Fibroblast of lung (primary cell): ENCODE measurements at regions not wholly inside any gene's neighbourhood (a gene's known extent, or its start where the extent isn't known, plus 50 kb on each side); places are given as distances from the start of the nearest gene placed in this dataset.

ENCODE experiments used
- DNase-seq, 2 donors: peaks; one replicate each; pipeline versions ENCODE4 v3.0.0 to v3.0.0-alpha.2; 2010; ENCODE audit warnings: low read depth in 2 of 2
- H2AFZ ChIP-seq: 2 replicates; pipeline ENCODE4 v1.5.1; 2012; ENCODE audit warnings: low read length, control low read depth, inconsistent platforms
- H3K27ac ChIP-seq: 2 replicates; pipeline ENCODE4 v1.5.1; 2011; ENCODE audit warnings: low read length, control low read depth; ENCODE audit not compliant: insufficient read depth
- H3K27me3 ChIP-seq: 2 replicates; pipeline ENCODE4 v1.5.1; 2011; ENCODE audit warnings: mild to moderate bottlenecking, low read length; ENCODE audit not compliant: control insufficient read depth, insufficient read depth
- H3K36me3 ChIP-seq: 2 replicates; pipeline ENCODE4 v1.5.1; 2011; ENCODE audit warnings: low read length; ENCODE audit not compliant: control insufficient read depth, insufficient read depth
- H3K4me1 ChIP-seq: 2 replicates; pipeline ENCODE4 v1.5.1; 2011; ENCODE audit warnings: low read length; ENCODE audit not compliant: control insufficient read depth, insufficient read depth; ENCODE audit errors: extremely low read depth
- H3K4me2 ChIP-seq: 2 replicates; pipeline ENCODE4 v1.5.1; 2011; ENCODE audit warnings: low read length, control low read depth; ENCODE audit not compliant: insufficient read depth; ENCODE audit errors: extremely low read depth
- H3K4me3 ChIP-seq, 4 experiments: fragments of 200-600 bp in 1 of 4; sonication (generic) in 1 of 4; replicated peaks in 1 of 4; 2 replicates each; pipeline ENCODE4 v1.5.1; 2011 to 2016; ENCODE audit warnings: low read length in 4 of 4, low read depth in 3 of 4, mild to moderate bottlenecking in 3 of 4, control low read depth in 2 of 4, inconsistent platforms in 1 of 4, mixed read lengths in 1 of 4; ENCODE audit not compliant: insufficient read depth in 1 of 4; ENCODE audit errors: control extremely low read depth in 1 of 4
- H3K79me2 ChIP-seq: 2 replicates; pipeline ENCODE4 v1.5.1; 2012; ENCODE audit warnings: mild to moderate bottlenecking, low read length, inconsistent platforms; ENCODE audit not compliant: control insufficient read depth, insufficient read depth
- H3K9ac ChIP-seq: 2 replicates; pipeline ENCODE4 v1.5.1; 2011; ENCODE audit warnings: mild to moderate bottlenecking, low read length, control low read depth; ENCODE audit not compliant: insufficient read depth
- H3K9me3 ChIP-seq: 2 replicates; pipeline ENCODE4 v1.5.1; 2012; ENCODE audit warnings: low read depth, low read length; ENCODE audit not compliant: control insufficient read depth, insufficient read depth
- H4K20me1 ChIP-seq: 2 replicates; pipeline ENCODE4 v1.5.1; 2011; ENCODE audit warnings: low read length; ENCODE audit not compliant: control insufficient read depth, insufficient read depth; ENCODE audit errors: extremely low read depth
- EZH2 ChIP-seq: IDR thresholded peaks from 2 replicates; pipeline ENCODE4 v1.5.1; 2012; ENCODE audit warnings: low read length, control low read depth, mild to moderate bottlenecking; ENCODE audit errors: missing control alignments
- TF ChIP-seq, protein P1 (sequence below), 2 donors: IDR thresholded peaks in 1 of 2; conservative IDR thresholded peaks in 1 of 2; 1 replicate in 1 of 2; 2 replicates in 1 of 2; pipeline ENCODE4 v1.5.1; 2011 to 2012; ENCODE audit warnings: low read length in 2 of 2, control low read depth in 1 of 2, inconsistent platforms in 1 of 2, low read depth in 1 of 2, mild to moderate bottlenecking in 1 of 2

DNA sequence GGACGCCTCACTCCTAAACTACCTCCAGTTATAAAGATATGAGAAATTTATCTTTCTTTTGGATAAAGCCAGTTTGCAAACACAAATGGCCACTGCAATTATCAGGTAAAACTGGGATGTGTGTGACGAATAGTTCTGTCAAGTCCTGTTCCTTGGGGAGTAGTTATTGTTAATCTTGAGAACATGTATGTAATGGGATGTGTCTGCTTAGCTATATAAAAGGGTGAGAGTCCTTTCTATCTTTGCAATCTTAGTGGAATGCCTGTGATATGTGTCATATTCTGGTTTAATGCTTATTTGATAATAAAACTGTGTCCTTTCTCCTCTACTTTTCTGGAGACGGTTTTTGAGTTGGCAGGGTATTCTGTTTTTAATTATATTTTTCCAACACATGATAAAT, 56.1 kb upstream of the PKP2 start:
- no peak for TF ChIP-seq EZH2
- TF ChIP-seq, protein P1, sequence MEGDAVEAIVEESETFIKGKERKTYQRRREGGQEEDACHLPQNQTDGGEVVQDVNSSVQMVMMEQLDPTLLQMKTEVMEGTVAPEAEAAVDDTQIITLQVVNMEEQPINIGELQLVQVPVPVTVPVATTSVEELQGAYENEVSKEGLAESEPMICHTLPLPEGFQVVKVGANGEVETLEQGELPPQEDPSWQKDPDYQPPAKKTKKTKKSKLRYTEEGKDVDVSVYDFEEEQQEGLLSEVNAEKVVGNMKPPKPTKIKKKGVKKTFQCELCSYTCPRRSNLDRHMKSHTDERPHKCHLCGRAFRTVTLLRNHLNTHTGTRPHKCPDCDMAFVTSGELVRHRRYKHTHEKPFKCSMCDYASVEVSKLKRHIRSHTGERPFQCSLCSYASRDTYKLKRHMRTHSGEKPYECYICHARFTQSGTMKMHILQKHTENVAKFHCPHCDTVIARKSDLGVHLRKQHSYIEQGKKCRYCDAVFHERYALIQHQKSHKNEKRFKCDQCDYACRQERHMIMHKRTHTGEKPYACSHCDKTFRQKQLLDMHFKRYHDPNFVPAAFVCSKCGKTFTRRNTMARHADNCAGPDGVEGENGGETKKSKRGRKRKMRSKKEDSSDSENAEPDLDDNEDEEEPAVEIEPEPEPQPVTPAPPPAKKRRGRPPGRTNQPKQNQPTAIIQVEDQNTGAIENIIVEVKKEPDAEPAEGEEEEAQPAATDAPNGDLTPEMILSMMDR (conservative IDR thresholded peaks at IDR 0.05 in 1 of 2, IDR thresholded peaks at IDR 0.05 in 1 of 2; ENCODE audit: low read depth in 1 of 2, low read length in 2 of 2) = no peak
- no peak overlapping the region for H3K9ac ChIP-seq
- H3K4me1 ChIP-seq = no peaks in the 10 kb centered on the region
- H3K4me3 ChIP-seq = no peak overlapping the region
- H4K20me1 ChIP-seq = no peaks in the 10 kb centered on the region
- DNase-seq = no peak
- no peak overlapping the region for H2AFZ ChIP-seq
- H3K9me3 ChIP-seq = no peaks in the 10 kb centered on the region
- no peak overlapping the region for H3K4me2 ChIP-seq
- H3K79me2 ChIP-seq = no peaks in the 10 kb centered on the region
- no peaks in the 10 kb centered on the region for H3K36me3 ChIP-seq
- no peaks in the 10 kb centered on the region for H3K27me3 ChIP-seq
- H3K27ac ChIP-seq = no peak overlapping the region

DNA sequence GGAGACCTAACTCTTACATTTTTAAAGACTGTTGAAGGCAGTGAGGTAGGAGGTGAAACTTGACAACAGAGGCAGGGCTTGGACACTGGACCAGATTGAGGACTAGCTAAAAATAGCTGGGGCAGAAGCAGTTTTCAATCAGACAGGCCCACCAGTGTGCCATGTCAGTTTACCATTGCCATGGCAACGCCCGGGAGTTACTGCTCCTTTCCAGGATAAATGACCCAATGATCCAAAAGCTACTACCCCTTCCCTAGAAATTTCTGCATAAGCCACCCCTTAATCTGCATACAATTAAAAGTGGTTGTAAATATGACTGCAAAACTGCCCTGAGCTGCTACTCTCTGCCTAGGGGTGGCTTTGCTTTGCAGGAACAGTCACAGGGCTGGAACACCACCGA, 53.2 kb upstream of the PKP2 start:
- no peaks in the 10 kb centered on the region for H4K20me1 ChIP-seq
- no peaks in the 10 kb centered on the region for H3K36me3 ChIP-seq
- no peak for DNase-seq
- no peak overlapping the region for H3K4me2 ChIP-seq
- no peak for TF ChIP-seq EZH2
- TF ChIP-seq, protein P1 (conservative IDR thresholded peaks at IDR 0.05 in 1 of 2, IDR thresholded peaks at IDR 0.05 in 1 of 2; ENCODE audit: low read depth in 1 of 2, low read length in 2 of 2) = no peak
- H3K4me1 ChIP-seq = no peaks in the 10 kb centered on the region
- no peaks in the 10 kb centered on the region for H3K9me3 ChIP-seq
- H3K4me3 ChIP-seq = no peak overlapping the region
- H3K27ac ChIP-seq = no peak overlapping the region
- H2AFZ ChIP-seq = no peak overlapping the region
- no peak overlapping the region for H3K9ac ChIP-seq
- H3K27me3 ChIP-seq = no peaks in the 10 kb centered on the region
- no peaks in the 10 kb centered on the region for H3K79me2 ChIP-seq

DNA sequence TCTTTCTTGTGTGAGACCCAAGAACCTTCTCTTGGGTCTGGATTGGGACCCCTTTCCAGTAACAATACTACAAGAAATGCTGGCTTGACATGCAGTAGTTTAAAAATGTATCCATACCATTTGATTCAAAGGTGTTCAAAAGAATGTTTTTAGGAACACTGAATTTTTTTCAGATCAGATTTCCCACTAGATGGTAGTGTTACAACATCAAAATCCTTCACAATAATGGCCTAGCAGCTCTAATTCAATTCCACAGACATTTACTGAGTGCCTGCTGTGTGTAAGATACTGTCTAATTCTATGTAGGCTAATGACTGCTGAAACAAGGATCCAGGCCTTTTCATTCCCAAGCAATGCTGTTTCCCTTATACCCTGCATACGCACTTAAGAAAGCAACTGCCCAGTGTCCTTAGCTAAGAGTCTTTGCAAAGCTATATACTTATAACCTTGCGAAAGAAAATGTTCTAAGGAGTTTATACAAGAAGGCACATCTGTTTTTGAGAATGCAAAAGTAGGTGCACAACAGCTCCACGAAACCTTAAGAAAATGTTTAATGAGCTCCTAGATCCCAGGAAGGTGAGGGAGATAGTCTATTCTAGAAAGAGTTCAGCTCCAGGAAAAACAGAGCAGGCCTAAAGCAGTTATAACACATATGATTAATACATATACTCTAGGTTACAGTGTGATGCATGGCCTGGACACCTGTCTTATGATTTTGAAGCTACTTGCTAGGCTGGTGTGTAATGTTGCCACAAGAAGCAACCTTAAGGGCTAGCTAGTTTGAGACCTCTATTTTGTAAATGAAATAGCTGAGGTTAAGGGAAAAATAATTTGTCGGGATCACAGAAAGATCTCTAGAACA, 50.9 kb upstream of the PKP2 start:
- Histone ChIP-seq H3K9me3 (no peaks in the 10 kb centered on the region), H3K36me3 (no peaks in the 10 kb centered on the region), H3K4me3 (no peak overlapping the region), H2AFZ (no peak overlapping the region), H3K4me2 (no peak overlapping the region), H3K4me1 (no peaks in the 10 kb centered on the region), H3K9ac (no peak overlapping the region), H3K27ac (no peak overlapping the region), H4K20me1 (no peaks in the 10 kb centered on the region), H3K27me3 (no peaks in the 10 kb centered on the region), H3K79me2 (no peaks in the 10 kb centered on the region)
- no peak for DNase-seq
- TF ChIP-seq EZH2 = no peak
- TF ChIP-seq, protein P1 (conservative IDR thresholded peaks at IDR 0.05 in 1 of 2, IDR thresholded peaks at IDR 0.05 in 1 of 2; ENCODE audit: low read depth in 1 of 2, low read length in 2 of 2) = no peak
